Eye (tissue), 1 donor: ENCODE measurements at regions not wholly inside any gene's neighbourhood (a gene's known extent, or its start where the extent isn't known, plus 50 kb on each side); places are given as distances from the start of the nearest gene placed in this dataset.

Experiments
- DNase-seq: peaks from one replicate; pipeline ENCODE4 v3.0.0-alpha.2; 2015

GRCh38 chr7:48703466-48703865 lies 220.9 kb upstream of the CDC14C start:
- DNase-seq, result no peak

- DNase-seq, result no peak
These were observed 216.2 kb upstream of the CDC14C start for GRCh38 chr7:48708122-48708521.

- DNase-seq, result no peak
These were observed 215.7 kb upstream of the CDC14C start for GRCh38 chr7:48708635-48709034.

GRCh38 chr7:48710995-48711394 lies 213.4 kb upstream of the CDC14C start:
- no peak for DNase-seq

GRCh38 chr7:48718731-48719378 lies 205.5 kb upstream of the CDC14C start:
- DNase-seq, result no peak

GRCh38 chr7:48728799-48729198 lies 195.5 kb upstream of the CDC14C start:
- DNase-seq, result no peak

- no peak for DNase-seq
These were observed 189.5 kb upstream of the CDC14C start for GRCh38 chr7:48734695-48735406.

GRCh38 chr7:48741545-48741944 lies 182.8 kb upstream of the CDC14C start:
- DNase-seq, result no peak

- DNase-seq, result peak; percentile 25
These were observed 182.1 kb upstream of the CDC14C start for GRCh38 chr7:48742079-48742798.

GRCh38 chr7:48748081-48748833 lies 176.1 kb upstream of the CDC14C start:
- no peak for DNase-seq

GRCh38 chr7:48755061-48755555 lies 169.2 kb upstream of the CDC14C start:
- DNase-seq, result no peak

GRCh38 chr7:48759431-48760080 lies 164.8 kb upstream of the CDC14C start:
- DNase-seq, result peak; percentile 37

- no peak for DNase-seq
These were observed 163.7 kb upstream of the CDC14C start for GRCh38 chr7:48760528-48761265.

GRCh38 chr7:48780862-48781261 lies 143.5 kb upstream of the CDC14C start:
- no peak for DNase-seq

GRCh38 chr7:48781752-48782151 lies 142.6 kb upstream of the CDC14C start:
- DNase-seq, result peak; percentile 23

GRCh38 chr7:48782511-48782910 lies 141.8 kb upstream of the CDC14C start:
- DNase-seq, result peak; percentile 47

- DNase-seq, result no peak
These were observed 137.4 kb upstream of the CDC14C start for GRCh38 chr7:48786951-48787350.

GRCh38 chr7:48803250-48803649 lies 121.1 kb upstream of the CDC14C start:
- no peak for DNase-seq

GRCh38 chr7:48806731-48807130 lies 117.6 kb upstream of the CDC14C start:
- peak; percentile 90 for DNase-seq

- no peak for DNase-seq
These were observed 113.3 kb upstream of the CDC14C start for GRCh38 chr7:48811071-48811470.

GRCh38 chr7:48813472-48813871 lies 110.9 kb upstream of the CDC14C start:
- no peak for DNase-seq

- DNase-seq, result no peak
These were observed 102.2 kb upstream of the CDC14C start for GRCh38 chr7:48822138-48822537.
